Karpas-422 (cell line): ENCODE measurements at regions not wholly inside any gene's neighbourhood (a gene's known extent, or its start where the extent isn't known, plus 50 kb on each side); places are given as distances from the start of the nearest gene placed in this dataset.

Experiments used
- DNase-seq: peaks from one replicate; pipeline ENCODE4 v3.0.0-alpha.2; 2015
- H2AFZ ChIP-seq: fragments of 200-600 bp; sonication (generic); 2 replicates; pipeline ENCODE4 v1.6.1; 2014; ENCODE audit warnings: antibody characterized with exemption, low read length, mixed read lengths
- H3K27ac ChIP-seq: fragments of 200-600 bp; sonication (generic); 2 replicates; pipeline ENCODE4 v1.5.1; 2014; ENCODE audit warnings: mild to moderate bottlenecking, low read length, moderate library complexity
- H3K27me3 ChIP-seq: fragments of 200-600 bp; sonication (generic); 2 replicates; pipeline ENCODE4 v1.6.1; 2014; ENCODE audit warnings: low read length, mixed read lengths
- H3K36me3 ChIP-seq: fragments of 200-600 bp; sonication (generic); 2 replicates; pipeline ENCODE4 v1.6.1; 2014; ENCODE audit warnings: low read length, mixed read lengths; ENCODE audit not compliant: insufficient read depth
- H3K4me1 ChIP-seq: fragments of 200-600 bp; sonication (generic); 2 replicates; pipeline ENCODE4 v1.6.1; 2014; ENCODE audit warnings: mild to moderate bottlenecking, low read length, mixed read lengths
- H3K4me2 ChIP-seq: fragments of 200-600 bp; sonication (generic); 2 replicates; pipeline ENCODE4 v1.6.1; 2014; ENCODE audit warnings: low read length, low read depth, mild to moderate bottlenecking; ENCODE audit not compliant: poor library complexity, severe bottlenecking
- H3K4me3 ChIP-seq: fragments of 200-600 bp; sonication (generic); 2 replicates; pipeline ENCODE4 v1.5.1; 2014; ENCODE audit warnings: mild to moderate bottlenecking, antibody characterized with exemption, low read length, mixed read lengths
- H3K79me2 ChIP-seq: fragments of 200-600 bp; sonication (generic); 2 replicates; pipeline ENCODE4 v1.6.1; 2014; ENCODE audit warnings: mild to moderate bottlenecking, low read length, mixed read lengths
- H3K9ac ChIP-seq: fragments of 200-600 bp; sonication (generic); 2 replicates; pipeline ENCODE4 v1.6.0; 2014; ENCODE audit warnings: low read length
- H3K9me2 ChIP-seq: fragments of 200-600 bp; sonication (generic), shearing (Covaris generic); replicated peaks from 2 replicates; pipeline ENCODE4 v1.6.0; 2014; ENCODE audit warnings: mild to moderate bottlenecking, low read length, moderate library complexity; ENCODE audit not compliant: insufficient read depth
- H3K9me3 ChIP-seq: fragments of 300-700, 200-600 bp; sonication (generic); 2 replicates; pipeline ENCODE4 v1.6.1; 2014; ENCODE audit warnings: low read length, mixed read lengths
- H4K20me1 ChIP-seq: fragments of 200-600 bp; sonication (generic); 2 replicates; pipeline ENCODE4 v1.6.1; 2014; ENCODE audit warnings: mild to moderate bottlenecking, antibody characterized with exemption, low read length, low read depth; ENCODE audit not compliant: insufficient read depth

GRCh38 chr10:117680601-117681000, 138.1 kb downstream of the EMX2 start:
- Histone ChIP-seq H3K27me3 (no peaks in the 10 kb centered on the region), H3K27ac (no peak overlapping the region), H3K9ac (no peak overlapping the region), H3K4me3 (no peak overlapping the region), H3K9me2 (no peaks in the 10 kb centered on the region), H3K79me2 (no peaks in the 10 kb centered on the region), H2AFZ (no peak overlapping the region), H3K4me1 (no peaks in the 10 kb centered on the region), H3K36me3 (no peaks in the 10 kb centered on the region), H4K20me1 (no peaks in the 10 kb centered on the region), H3K4me2 (no peak overlapping the region), H3K9me3 (no peaks in the 10 kb centered on the region)
- no peak for DNase-seq

GRCh38 chr10:117681104-117681503, 138.6 kb downstream of the EMX2 start:
- Histone ChIP-seq H3K9me3 (no peaks in the 10 kb centered on the region), H3K9me2 (no peaks in the 10 kb centered on the region), H3K79me2 (no peaks in the 10 kb centered on the region)

GRCh38 chr10:117684046-117684610, 141.6 kb downstream of the EMX2 start:
- no peak overlapping the region for H3K27ac ChIP-seq
- H3K9me2 ChIP-seq = no peaks in the 10 kb centered on the region
- H3K9ac ChIP-seq = no peak overlapping the region
- no peak for DNase-seq
- no peaks in the 10 kb centered on the region for H4K20me1 ChIP-seq
- no peaks in the 10 kb centered on the region for H3K27me3 ChIP-seq
- no peaks in the 10 kb centered on the region for H3K4me1 ChIP-seq
- H3K4me2 ChIP-seq = no peak overlapping the region
- H3K36me3 ChIP-seq = no peaks in the 10 kb centered on the region
- no peak overlapping the region for H3K4me3 ChIP-seq
- H3K9me3 ChIP-seq = no peaks in the 10 kb centered on the region
- no peaks in the 10 kb centered on the region for H3K79me2 ChIP-seq
- H2AFZ ChIP-seq = no peak overlapping the region

More at GRCh38 chr10:117681104-117681503, 138.6 kb downstream of the EMX2 start:
- H3K4me1 ChIP-seq = no peaks in the 10 kb centered on the region
- no peaks in the 10 kb centered on the region for H3K27me3 ChIP-seq
- no peak overlapping the region for H3K9ac ChIP-seq
- no peaks in the 10 kb centered on the region for H4K20me1 ChIP-seq
- H3K36me3 ChIP-seq = no peaks in the 10 kb centered on the region
- H2AFZ ChIP-seq = no peak overlapping the region
- H3K27ac ChIP-seq = no peak overlapping the region
- no peak overlapping the region for H3K4me3 ChIP-seq
- DNase-seq = no peak
- no peak overlapping the region for H3K4me2 ChIP-seq

- Histone ChIP-seq H3K9me3 (no peaks in the 10 kb centered on the region), H3K4me1 (no peaks in the 10 kb centered on the region), H3K27ac (no peak overlapping the region), H4K20me1 (no peaks in the 10 kb centered on the region), H2AFZ (no peak overlapping the region), H3K4me2 (no peak overlapping the region), H3K4me3 (no peak overlapping the region), H3K36me3 (no peaks in the 10 kb centered on the region), H3K79me2 (no peaks in the 10 kb centered on the region), H3K9me2 (no peaks in the 10 kb centered on the region), H3K27me3 (no peaks in the 10 kb centered on the region), H3K9ac (no peak overlapping the region)
- no peak for DNase-seq
Measured at GRCh38 chr10:117684672-117685211, 142.2 kb downstream of the EMX2 start.

- H3K4me1 ChIP-seq = no peaks in the 10 kb centered on the region
- no peak overlapping the region for H2AFZ ChIP-seq
- no peak overlapping the region for H3K9ac ChIP-seq
- H3K27me3 ChIP-seq = no peaks in the 10 kb centered on the region
- DNase-seq = no peak
- no peaks in the 10 kb centered on the region for H3K9me3 ChIP-seq
- H3K4me3 ChIP-seq = no peak overlapping the region
- H3K4me2 ChIP-seq = no peak overlapping the region
- H3K79me2 ChIP-seq = no peaks in the 10 kb centered on the region
- H4K20me1 ChIP-seq = no peaks in the 10 kb centered on the region
- H3K9me2 ChIP-seq = no peaks in the 10 kb centered on the region
- H3K36me3 ChIP-seq = no peaks in the 10 kb centered on the region
- H3K27ac ChIP-seq = no peak overlapping the region
Measured at GRCh38 chr10:117685431-117685830, 142.9 kb downstream of the EMX2 start.

- Histone ChIP-seq H2AFZ (no peak overlapping the region), H3K9me2 (no peaks in the 10 kb centered on the region), H4K20me1 (no peaks in the 10 kb centered on the region), H3K27ac (no peak overlapping the region), H3K4me2 (no peak overlapping the region), H3K9ac (no peak overlapping the region), H3K9me3 (no peaks in the 10 kb centered on the region), H3K4me1 (no peaks in the 10 kb centered on the region), H3K27me3 (no peaks in the 10 kb centered on the region), H3K4me3 (no peak overlapping the region), H3K36me3 (no peaks in the 10 kb centered on the region), H3K79me2 (no peaks in the 10 kb centered on the region)
- no peak for DNase-seq
Measured at GRCh38 chr10:117686606-117687005, 144.1 kb downstream of the EMX2 start.

- no peaks in the 10 kb centered on the region for H3K9me3 ChIP-seq
- no peak overlapping the region for H3K27ac ChIP-seq
- no peaks in the 10 kb centered on the region for H3K4me1 ChIP-seq
- H4K20me1 ChIP-seq = no peaks in the 10 kb centered on the region
- no peak for DNase-seq
- no peaks in the 10 kb centered on the region for H3K36me3 ChIP-seq
- no peaks in the 10 kb centered on the region for H3K27me3 ChIP-seq
- H3K4me3 ChIP-seq = no peak overlapping the region
- no peak overlapping the region for H3K9ac ChIP-seq
- no peaks in the 10 kb centered on the region for H3K79me2 ChIP-seq
- H3K4me2 ChIP-seq = no peak overlapping the region
- no peak overlapping the region for H2AFZ ChIP-seq
- no peaks in the 10 kb centered on the region for H3K9me2 ChIP-seq
Measured at GRCh38 chr10:117688358-117688757, 145.8 kb downstream of the EMX2 start.

- no peak overlapping the region for H3K27ac ChIP-seq
- H2AFZ ChIP-seq = no peak overlapping the region
- H3K4me1 ChIP-seq = no peaks in the 10 kb centered on the region
- no peaks in the 10 kb centered on the region for H3K9me2 ChIP-seq
- DNase-seq = no peak
- no peaks in the 10 kb centered on the region for H3K79me2 ChIP-seq
- H4K20me1 ChIP-seq = no peaks in the 10 kb centered on the region
- no peaks in the 10 kb centered on the region for H3K36me3 ChIP-seq
- no peaks in the 10 kb centered on the region for H3K27me3 ChIP-seq
- no peak overlapping the region for H3K9ac ChIP-seq
- no peak overlapping the region for H3K4me2 ChIP-seq
- no peaks in the 10 kb centered on the region for H3K9me3 ChIP-seq
- H3K4me3 ChIP-seq = no peak overlapping the region
Measured at GRCh38 chr10:117689566-117689965, 147.0 kb downstream of the EMX2 start.
